Left ventricle myocardium inferior (tissue), 1 donor: ENCODE measurements at regions not wholly inside any gene's neighbourhood (a gene's known extent, or its start where the extent isn't known, plus 50 kb on each side); places are given as distances from the start of the nearest gene placed in this dataset.

Experiments used
- DNase-seq: peaks from one replicate; pipeline ENCODE4 v3.0.0-alpha.2; 2020
- H3K27ac ChIP-seq: fragments of 200-600 bp; replicated peaks from 2 replicates; pipeline ENCODE4 v1.8.0; 2021
- H3K27me3 ChIP-seq: fragments of 200-600 bp; 2 replicates; pipeline ENCODE4 v1.8.0; 2021; ENCODE audit warnings: low read depth
- H3K36me3 ChIP-seq: fragments of 200-600 bp; 2 replicates; pipeline ENCODE4 v1.8.0; 2021
- H3K4me1 ChIP-seq: fragments of 200-600 bp; 2 replicates; pipeline ENCODE4 v1.8.0; 2021
- H3K4me3 ChIP-seq: fragments of 200-600 bp; 2 replicates; pipeline ENCODE4 v1.8.0; 2021; ENCODE audit warnings: mild to moderate bottlenecking, moderate library complexity
- H3K9me3 ChIP-seq: fragments of 200-600 bp; replicated peaks from 2 replicates; pipeline ENCODE4 v1.8.0; 2021
- intact Hi-C: fragments of 100-400 bp; cut with micrococcal nuclease; formaldehyde crosslinking; loops from one replicate; pipeline ENCODE4 v1.11.0; 2022
- TF ChIP-seq, protein P1 (sequence below): fragments of 200-600 bp; IDR thresholded peaks from 2 replicates; pipeline ENCODE4 v1.8.0; 2021; ENCODE audit warnings: antibody characterized with exemption, mild to moderate bottlenecking, borderline replicate concordance
- donor health status: DM: no; HTN: yes; CAD: no; lungs with severe emphysema.

DNA sequence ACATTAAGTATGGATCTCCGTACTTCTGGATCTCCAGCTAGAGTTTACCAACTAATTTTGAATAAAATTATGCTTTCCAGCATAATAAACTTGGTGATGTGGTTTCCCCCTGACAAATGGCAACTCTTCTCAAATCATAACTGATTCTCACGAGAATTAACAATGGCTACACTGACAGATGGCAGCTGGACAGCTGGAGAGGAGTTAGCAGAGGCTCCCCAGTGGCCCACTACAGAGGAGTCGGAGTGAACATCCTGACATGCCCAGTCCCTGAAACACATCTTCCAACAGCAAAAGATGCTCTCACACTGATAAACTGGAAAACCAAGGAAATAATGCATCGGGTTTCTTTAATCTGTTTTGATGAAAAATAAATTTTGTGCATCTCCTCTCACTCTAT is 239.6 kb downstream of the MAN2A1 start:
- Histone ChIP-seq H3K27me3 (peaks cover 60% of the 10 kb centered on the region), H3K4me1 (no peaks in the 10 kb centered on the region), H3K9me3 (no peaks in the 10 kb centered on the region), H3K4me3 (no peak overlapping the region), H3K27ac (no peak overlapping the region), H3K36me3 (no peaks in the 10 kb centered on the region)
- intact Hi-C loops: no loop called here
- TF ChIP-seq, protein P1, sequence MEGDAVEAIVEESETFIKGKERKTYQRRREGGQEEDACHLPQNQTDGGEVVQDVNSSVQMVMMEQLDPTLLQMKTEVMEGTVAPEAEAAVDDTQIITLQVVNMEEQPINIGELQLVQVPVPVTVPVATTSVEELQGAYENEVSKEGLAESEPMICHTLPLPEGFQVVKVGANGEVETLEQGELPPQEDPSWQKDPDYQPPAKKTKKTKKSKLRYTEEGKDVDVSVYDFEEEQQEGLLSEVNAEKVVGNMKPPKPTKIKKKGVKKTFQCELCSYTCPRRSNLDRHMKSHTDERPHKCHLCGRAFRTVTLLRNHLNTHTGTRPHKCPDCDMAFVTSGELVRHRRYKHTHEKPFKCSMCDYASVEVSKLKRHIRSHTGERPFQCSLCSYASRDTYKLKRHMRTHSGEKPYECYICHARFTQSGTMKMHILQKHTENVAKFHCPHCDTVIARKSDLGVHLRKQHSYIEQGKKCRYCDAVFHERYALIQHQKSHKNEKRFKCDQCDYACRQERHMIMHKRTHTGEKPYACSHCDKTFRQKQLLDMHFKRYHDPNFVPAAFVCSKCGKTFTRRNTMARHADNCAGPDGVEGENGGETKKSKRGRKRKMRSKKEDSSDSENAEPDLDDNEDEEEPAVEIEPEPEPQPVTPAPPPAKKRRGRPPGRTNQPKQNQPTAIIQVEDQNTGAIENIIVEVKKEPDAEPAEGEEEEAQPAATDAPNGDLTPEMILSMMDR: no peak
- DNase-seq: no peak

DNA sequence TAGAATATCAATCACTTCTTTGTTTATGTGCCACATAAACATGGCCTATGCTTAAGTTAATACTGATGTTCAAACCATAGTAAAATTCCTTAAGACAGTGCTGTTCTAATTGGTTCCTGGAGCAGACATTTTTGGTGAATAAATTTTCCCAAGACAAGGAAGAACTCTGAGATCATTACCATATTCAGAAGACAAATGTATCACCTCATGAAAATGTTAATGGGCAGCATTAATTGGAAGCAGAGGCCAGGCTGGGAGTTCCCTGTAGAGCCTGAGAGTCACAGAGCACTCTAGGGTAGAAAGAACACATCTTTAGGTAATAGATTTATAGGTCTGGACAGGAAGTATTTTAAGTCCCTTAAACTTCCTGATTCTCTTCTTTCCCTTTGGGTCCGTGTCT is 240.2 kb downstream of the MAN2A1 start:
- no peak overlapping the region for H3K4me3 ChIP-seq
- TF ChIP-seq, protein P1: no peak

DNA sequence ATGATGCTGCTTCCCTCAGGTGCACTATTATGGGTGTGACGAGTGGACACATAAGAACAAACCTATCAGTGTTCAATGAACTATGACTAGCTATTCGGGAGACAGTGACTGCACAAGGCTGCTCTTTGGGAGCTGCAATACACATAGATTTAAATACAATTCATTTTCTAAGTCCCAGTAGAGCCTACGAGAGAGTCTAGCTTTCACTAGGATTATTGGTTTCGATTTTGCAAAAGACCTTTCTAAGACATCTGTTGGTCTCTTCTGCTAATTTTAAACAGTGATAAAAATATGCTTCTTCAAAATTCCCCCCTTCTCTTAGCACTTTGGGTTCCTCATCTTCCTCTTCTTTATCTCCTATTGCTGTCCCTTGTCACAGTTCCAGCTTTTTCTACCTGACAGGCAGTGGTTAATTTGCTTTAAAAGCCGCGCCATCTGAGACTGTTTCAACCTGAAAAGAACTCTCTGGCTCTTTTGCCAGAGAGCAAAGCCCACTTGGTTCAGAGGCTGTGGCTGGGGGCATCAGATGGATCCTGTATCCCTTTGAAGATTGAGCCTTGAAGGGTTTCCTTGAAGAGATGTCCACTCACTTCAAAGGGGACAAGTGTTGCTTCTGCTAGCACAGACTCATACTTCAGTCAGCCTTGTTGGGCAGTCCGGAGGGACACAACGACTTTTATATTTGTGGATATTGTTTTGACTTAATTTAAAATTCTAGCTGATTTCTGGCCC is 241.5 kb downstream of the MAN2A1 start:
- Histone ChIP-seq H3K9me3 (no peaks in the 10 kb centered on the region), H3K36me3 (no peaks in the 10 kb centered on the region), H3K4me1 (no peaks in the 10 kb centered on the region), H3K4me3 (no peak overlapping the region), H3K27ac (no peak overlapping the region), H3K27me3 (peaks cover 64% of the 10 kb centered on the region)
- DNase-seq: no peak
- TF ChIP-seq, protein P1: no peak
- intact Hi-C loops: no loop called here

More for the DNA sequence above, 240.2 kb downstream of the MAN2A1 start:
- H3K27ac ChIP-seq: no peak overlapping the region
- H3K27me3 ChIP-seq: peaks cover 62% of the 10 kb centered on the region
- no peaks in the 10 kb centered on the region for H3K36me3 ChIP-seq
- intact Hi-C loops: no loop called here
- no peaks in the 10 kb centered on the region for H3K9me3 ChIP-seq
- H3K4me1 ChIP-seq: no peaks in the 10 kb centered on the region
- DNase-seq: no peak

DNA sequence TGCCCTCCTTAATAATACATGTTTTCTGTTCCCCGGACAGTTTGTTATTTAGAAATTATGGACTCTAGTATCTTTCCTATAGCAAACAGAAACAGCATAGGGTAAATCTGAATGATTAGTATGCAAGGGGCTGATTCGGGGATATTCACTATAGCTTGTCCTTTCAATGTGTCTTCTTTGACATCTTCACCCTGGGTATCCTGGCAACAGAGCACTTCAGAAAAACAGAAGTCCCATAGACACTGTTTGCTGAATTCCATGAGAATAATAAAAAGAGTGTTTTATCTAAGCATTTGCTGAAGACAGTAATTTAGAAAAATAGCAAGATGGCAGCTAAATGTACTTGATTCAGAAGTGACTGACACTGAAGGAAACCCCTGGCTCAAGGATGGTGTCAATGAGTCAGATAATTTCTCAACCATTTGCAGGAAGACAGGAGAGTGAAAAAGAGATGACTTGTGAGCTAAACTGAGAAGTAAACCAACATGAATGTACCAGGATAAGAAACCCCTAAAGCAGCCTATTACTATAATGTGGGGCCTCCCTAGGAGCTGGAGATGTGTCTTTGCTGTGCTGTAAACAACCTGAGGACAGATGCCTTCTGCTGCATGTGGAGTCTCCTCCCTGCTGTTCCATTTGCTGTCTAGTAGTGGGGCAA is 246.2 kb downstream of the MAN2A1 start:
- no peak overlapping the region for H3K27ac ChIP-seq
- no peaks in the 10 kb centered on the region for H3K36me3 ChIP-seq
- no peak for DNase-seq
- H3K27me3 ChIP-seq: peaks cover 82% of the 10 kb centered on the region
- no peak overlapping the region for H3K4me3 ChIP-seq
- H3K4me1 ChIP-seq: no peaks in the 10 kb centered on the region
- TF ChIP-seq, protein P1: no peak
- intact Hi-C loops: no loop called here
- peaks cover 14% of the 10 kb centered on the region for H3K9me3 ChIP-seq

DNA sequence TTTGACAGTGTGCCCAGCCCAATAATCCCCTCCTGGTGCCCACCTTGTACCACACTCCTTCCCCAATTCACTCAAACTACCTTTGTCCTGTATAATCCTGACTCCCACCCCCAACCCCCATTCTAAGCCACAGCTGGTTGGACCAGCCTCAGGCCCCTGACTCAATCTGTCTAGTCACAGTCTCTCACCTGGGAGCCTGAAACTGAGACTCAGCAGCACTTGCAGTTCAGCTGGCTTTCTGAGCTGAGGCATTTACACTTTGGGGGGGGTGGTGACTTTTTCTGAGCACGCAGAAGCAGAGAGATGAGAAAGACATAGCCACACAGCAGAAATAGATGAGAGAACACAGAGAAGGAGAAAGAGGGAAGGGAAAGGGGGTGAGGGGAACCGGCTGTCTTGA is 247.3 kb downstream of the MAN2A1 start:
- H3K9me3 ChIP-seq: peaks cover 14% of the 10 kb centered on the region
- peaks cover 82% of the 10 kb centered on the region for H3K27me3 ChIP-seq
- no peaks in the 10 kb centered on the region for H3K36me3 ChIP-seq
- TF ChIP-seq, protein P1: no peak
- no peaks in the 10 kb centered on the region for H3K4me1 ChIP-seq
- no peak overlapping the region for H3K4me3 ChIP-seq
- no peak for DNase-seq
- intact Hi-C loops: no loop called here
- no peak overlapping the region for H3K27ac ChIP-seq
